ENCODE measurements at regions not wholly inside any gene's neighbourhood (a gene's known extent, or its start where the extent isn't known, plus 50 kb on each side); places are given as distances from the start of the nearest gene placed in this dataset.
A peak's percentile ranks its signal among the peaks of the same experiment; 100 is the strongest.
"Not testable (repeated sequence)": the region's sequence is repeated elsewhere in the genome, so short reads cannot be mapped to it uniquely, and the experiment has no call there.

GRCh38 chr2:87592974-87593373 lies 154.9 kb upstream of the PLGLB2 start:
- ATAC-seq = 0 out of 3 replicates have a peak, but pooled peaks have one; percentile 4
- TF ChIP-seq TCF4 (CRISPR knock-in tag; IDR thresholded peaks at IDR 0.05; ENCODE audit: borderline replicate concordance) = peak; percentile 63; the same call in 1 of the 2 replicates
- peak; percentile 58 for TF ChIP-seq ISL1 (CRISPR knock-in tag; IDR thresholded peaks at IDR 0.05)

- ATAC-seq = peak; percentile 95
These were observed 153.9 kb upstream of the PLGLB2 start for GRCh38 chr2:87593784-87594610.

- peak; percentile 61 for ATAC-seq
These were observed 153.3 kb upstream of the PLGLB2 start for GRCh38 chr2:87594611-87594992.

GRCh38 chr2:87595017-87595416 lies 152.9 kb upstream of the PLGLB2 start:
- ATAC-seq = peak; percentile 34

- not testable (repeated sequence) for ATAC-seq
These were observed 146.9 kb upstream of the PLGLB2 start for GRCh38 chr2:87600961-87601360.

GRCh38 chr2:87602118-87602517 lies 145.8 kb upstream of the PLGLB2 start:
- not testable (repeated sequence) for ATAC-seq

- ATAC-seq = peak; percentile 44
These were observed 145.2 kb upstream of the PLGLB2 start for GRCh38 chr2:87602728-87603127.

GRCh38 chr2:87603418-87604278 lies 144.2 kb upstream of the PLGLB2 start:
- peak; percentile 78 for ATAC-seq

- peak; percentile 81 for ATAC-seq
These were observed 143.5 kb upstream of the PLGLB2 start for GRCh38 chr2:87604279-87604818.

- ATAC-seq = not testable (repeated sequence)
These were observed 142.9 kb upstream of the PLGLB2 start for GRCh38 chr2:87604980-87605379.

- not testable (repeated sequence) for ATAC-seq
These were observed 139.3 kb upstream of the PLGLB2 start for GRCh38 chr2:87608377-87609166.

GRCh38 chr2:87610974-87611373 lies 136.9 kb upstream of the PLGLB2 start:
- not testable (repeated sequence) for ATAC-seq

GRCh38 chr2:87611416-87611815 lies 136.5 kb upstream of the PLGLB2 start:
- ATAC-seq = not testable (repeated sequence)

GRCh38 chr2:87611956-87612355 lies 135.9 kb upstream of the PLGLB2 start:
- ATAC-seq = not testable (repeated sequence)

- ATAC-seq = peak; percentile 83
These were observed 133.0 kb upstream of the PLGLB2 start for GRCh38 chr2:87614829-87615434.

GRCh38 chr2:87619121-87619520 lies 128.8 kb upstream of the PLGLB2 start:
- ATAC-seq = not testable (repeated sequence)

- ATAC-seq = not testable (repeated sequence)
These were observed 126.7 kb upstream of the PLGLB2 start for GRCh38 chr2:87621139-87621538.

- ATAC-seq = not testable (repeated sequence)
These were observed 125.2 kb upstream of the PLGLB2 start for GRCh38 chr2:87622720-87623119.

GRCh38 chr2:87629491-87630458 lies 118.1 kb upstream of the PLGLB2 start:
- peak; percentile 83 for ATAC-seq

- ATAC-seq = not testable (repeated sequence)
These were observed 117.0 kb upstream of the PLGLB2 start for GRCh38 chr2:87630892-87631291.

Data from SK-N-SH treated with all-trans-retinoic acid at 6 μM for 48 hours (cell line).